Esophagus muscularis mucosa (tissue), 4 donors: ENCODE measurements at regions not wholly inside any gene's neighbourhood (a gene's known extent, or its start where the extent isn't known, plus 50 kb on each side); places are given as distances from the start of the nearest gene placed in this dataset.

Experiments used
- DNase-seq: peaks from one replicate; pipeline ENCODE4 v3.0.0-alpha.2; 2017; ENCODE audit errors: extremely low spot score
- H3K27ac ChIP-seq, 4 donors: fragments of 200-600 bp; sonication (generic); replicated peaks in 1 of 4; 1 replicate in 3 of 4; 2 replicates in 1 of 4; pipeline ENCODE4 v1.5.1; 2016 to 2019; ENCODE audit warnings: mild to moderate bottlenecking in 1 of 4
- H3K27me3 ChIP-seq, 4 donors: fragments of 200-600 bp; sonication (generic); one replicate each; pipeline versions ENCODE4 v1.5.1 to v1.6.0; 2016 to 2019
- H3K36me3 ChIP-seq, 4 donors: fragments of 200-600 bp; sonication (generic); one replicate each; pipeline ENCODE4 v1.5.1; 2016 to 2019
- H3K4me1 ChIP-seq, 4 donors: fragments of 200-600 bp; sonication (generic); one replicate each; pipeline ENCODE4 v1.5.1; 2016 to 2019
- H3K4me3 ChIP-seq, 4 donors: fragments of 200-600 bp; sonication (generic); 1 replicate in 2 of 4; 2 replicates in 2 of 4; pipeline ENCODE4 v1.5.1; 2016 to 2019; ENCODE audit warnings: mild to moderate bottlenecking in 4 of 4, moderate library complexity in 1 of 4
- H3K9me3 ChIP-seq, 4 donors: fragments of 200-600 bp; sonication (generic); 1 replicate in 3 of 4; 2 replicates in 1 of 4; pipeline ENCODE4 v1.5.1; 2016 to 2019
- CTCF ChIP-seq, 3 experiments: fragments of 200-600 bp in 2 of 3; fragments of 450-650 bp in 1 of 3; sonication (generic) in 2 of 3; IDR thresholded peaks; one replicate each; pipeline ENCODE4 v1.5.1; 2017 to 2019; ENCODE audit warnings: antibody characterized with exemption in 3 of 3, mild to moderate bottlenecking in 2 of 3, moderate library complexity in 1 of 3
- EP300 ChIP-seq: sonication (generic); formaldehyde crosslinking; IDR thresholded peaks from one replicate; pipeline ENCODE4 v1.6.1; 2017; ENCODE audit warnings: antibody characterized with exemption
- POLR2A ChIP-seq: fragments of 450-650 bp; IDR thresholded peaks from one replicate; pipeline ENCODE4 v1.6.1; 2017; ENCODE audit warnings: antibody characterized with exemption, moderate library complexity, mild to moderate bottlenecking, low read depth
- POLR2AphosphoS5 ChIP-seq, 2 donors: sonication (generic); formaldehyde crosslinking; IDR thresholded peaks; one replicate each; pipeline ENCODE4 v1.6.1; 2017; ENCODE audit warnings: antibody characterized with exemption in 2 of 2
- WGBS: methylation state at CpG from one replicate; pipeline ENCODE4 v1.1.5; 2018; 5-methylcytosine and 5-hydroxymethylcytosine counted together
- intact Hi-C: fragments of 100-400 bp; cut with DNase I; formaldehyde crosslinking; loops from one replicate; pipeline ENCODE4 v1.15.1; 2023

- Histone ChIP-seq H3K4me3 (no peak overlapping the region), H3K36me3 (no peaks in the 10 kb centered on the region), H3K4me1 (no peaks in the 10 kb centered on the region), H3K27me3 (no peaks in the 10 kb centered on the region), H3K9me3 (no peaks in the 10 kb centered on the region), H3K27ac (no peak overlapping the region)
- TF ChIP-seq POLR2A (no peak), EP300 (no peak), CTCF (IDR thresholded peaks at IDR 0.05) (no peak), POLR2AphosphoS5 (IDR thresholded peaks at IDR 0.05) (no peak)
- 89% methylated on average over 2 of the region's 2 CpGs for WGBS
- no peak for DNase-seq
- intact Hi-C loops: no loop called here
These were observed 975.7 kb upstream of the WWC1 start for GRCh38 chr5:167315762-167316161.

GRCh38 chr5:167317884-167318283 lies 973.6 kb upstream of the WWC1 start:
- H3K4me3 ChIP-seq: no peak overlapping the region
- TF ChIP-seq POLR2A (no peak), EP300 (no peak), POLR2AphosphoS5 (IDR thresholded peaks at IDR 0.05) (no peak), CTCF (IDR thresholded peaks at IDR 0.05) (no peak)
- no peaks in the 10 kb centered on the region for H3K4me1 ChIP-seq
- no peak overlapping the region for H3K27ac ChIP-seq
- H3K27me3 ChIP-seq: no peaks in the 10 kb centered on the region
- intact Hi-C loops: no loop called here
- WGBS: 73% methylated on average over 3 of the region's 3 CpGs
- H3K9me3 ChIP-seq: no peaks in the 10 kb centered on the region
- DNase-seq: no peak
- no peaks in the 10 kb centered on the region for H3K36me3 ChIP-seq

- TF ChIP-seq POLR2A (no peak), CTCF (IDR thresholded peaks at IDR 0.05) (no peak), EP300 (no peak), POLR2AphosphoS5 (IDR thresholded peaks at IDR 0.05) (no peak)
- Histone ChIP-seq H3K27ac (no peak overlapping the region), H3K4me3 (no peak overlapping the region), H3K36me3 (no peaks in the 10 kb centered on the region), H3K9me3 (no peaks in the 10 kb centered on the region), H3K4me1 (no peaks in the 10 kb centered on the region), H3K27me3 (no peaks in the 10 kb centered on the region)
- WGBS: 71% methylated on average over 3 of the region's 3 CpGs
- intact Hi-C loops: no loop called here
- no peak for DNase-seq
These were observed 972.2 kb upstream of the WWC1 start for GRCh38 chr5:167319243-167319642.

GRCh38 chr5:167320019-167320418 lies 971.4 kb upstream of the WWC1 start:
- H3K27me3 ChIP-seq: no peaks in the 10 kb centered on the region
- no peak overlapping the region for H3K4me3 ChIP-seq
- TF ChIP-seq POLR2A (no peak), EP300 (no peak)
- H3K27ac ChIP-seq: no peak overlapping the region
- H3K36me3 ChIP-seq: no peaks in the 10 kb centered on the region
- no peaks in the 10 kb centered on the region for H3K4me1 ChIP-seq
- H3K9me3 ChIP-seq: no peaks in the 10 kb centered on the region
- DNase-seq: no peak
- intact Hi-C loops: no loop called here

- H3K9me3 ChIP-seq: no peaks in the 10 kb centered on the region
- no peaks in the 10 kb centered on the region for H3K4me1 ChIP-seq
- no peak overlapping the region for H3K27ac ChIP-seq
- no peak for TF ChIP-seq CTCF (IDR thresholded peaks at IDR 0.05)
- no peak for TF ChIP-seq POLR2A
- no peak for TF ChIP-seq EP300
- H3K27me3 ChIP-seq: no peaks in the 10 kb centered on the region
- WGBS: 89% methylated on average over 5 of the region's 5 CpGs
- DNase-seq: no peak
- no peak overlapping the region for H3K4me3 ChIP-seq
- intact Hi-C loops: no loop called here
- no peaks in the 10 kb centered on the region for H3K36me3 ChIP-seq
These were observed 959.1 kb upstream of the WWC1 start for GRCh38 chr5:167332309-167332708.
